22Rv1 (cell line): ENCODE measurements at regions not wholly inside any gene's neighbourhood (a gene's known extent, or its start where the extent isn't known, plus 50 kb on each side); places are given as distances from the start of the nearest gene placed in this dataset.

Source experiments
- H3K27ac ChIP-seq: fragments of 450-650 bp; 2 replicates; pipeline ENCODE4 v1.5.1; 2017
- ZFX ChIP-seq: fragments of 450-650 bp; IDR thresholded peaks from 2 replicates; pipeline ENCODE4 v1.6.1; 2017; ENCODE audit warnings: antibody characterized with exemption, borderline replicate concordance
- TF ChIP-seq, protein P1 (sequence below): fragments of 450-650 bp; IDR thresholded peaks from 2 replicates; pipeline ENCODE4 v1.5.1; 2017; ENCODE audit warnings: mild to moderate bottlenecking

GRCh38 chr4:100970414-100970813 is 376.9 kb downstream of the PPP3CA start:
- no peak overlapping the region for H3K27ac ChIP-seq
- no peak for TF ChIP-seq ZFX
- TF ChIP-seq, protein P1, sequence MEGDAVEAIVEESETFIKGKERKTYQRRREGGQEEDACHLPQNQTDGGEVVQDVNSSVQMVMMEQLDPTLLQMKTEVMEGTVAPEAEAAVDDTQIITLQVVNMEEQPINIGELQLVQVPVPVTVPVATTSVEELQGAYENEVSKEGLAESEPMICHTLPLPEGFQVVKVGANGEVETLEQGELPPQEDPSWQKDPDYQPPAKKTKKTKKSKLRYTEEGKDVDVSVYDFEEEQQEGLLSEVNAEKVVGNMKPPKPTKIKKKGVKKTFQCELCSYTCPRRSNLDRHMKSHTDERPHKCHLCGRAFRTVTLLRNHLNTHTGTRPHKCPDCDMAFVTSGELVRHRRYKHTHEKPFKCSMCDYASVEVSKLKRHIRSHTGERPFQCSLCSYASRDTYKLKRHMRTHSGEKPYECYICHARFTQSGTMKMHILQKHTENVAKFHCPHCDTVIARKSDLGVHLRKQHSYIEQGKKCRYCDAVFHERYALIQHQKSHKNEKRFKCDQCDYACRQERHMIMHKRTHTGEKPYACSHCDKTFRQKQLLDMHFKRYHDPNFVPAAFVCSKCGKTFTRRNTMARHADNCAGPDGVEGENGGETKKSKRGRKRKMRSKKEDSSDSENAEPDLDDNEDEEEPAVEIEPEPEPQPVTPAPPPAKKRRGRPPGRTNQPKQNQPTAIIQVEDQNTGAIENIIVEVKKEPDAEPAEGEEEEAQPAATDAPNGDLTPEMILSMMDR, result no peak

- no peak overlapping the region for H3K27ac ChIP-seq
- TF ChIP-seq, protein P1, result no peak
- TF ChIP-seq ZFX, result no peak
These were observed 377.4 kb downstream of the PPP3CA start for GRCh38 chr4:100969925-100970324.

DNA sequence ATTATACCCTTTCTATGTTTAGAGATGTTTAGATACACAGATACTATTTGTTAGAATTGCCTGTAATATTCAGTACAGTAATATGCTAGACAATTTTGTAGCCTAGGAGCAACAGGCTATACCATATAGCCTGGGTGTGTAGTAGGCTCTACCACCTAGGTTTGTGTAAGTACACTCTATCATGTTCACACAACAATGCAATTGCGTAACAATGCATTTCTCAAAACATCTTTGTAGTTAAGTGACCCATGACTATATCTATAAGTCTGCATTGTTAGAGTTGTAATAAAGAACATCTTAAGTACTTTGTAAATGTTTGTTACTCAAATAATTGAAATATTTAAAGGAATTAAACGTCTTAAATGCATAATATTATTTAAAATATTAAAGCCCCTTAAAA is 379.3 kb downstream of the PPP3CA start:
- no peak overlapping the region for H3K27ac ChIP-seq
- TF ChIP-seq, protein P1, result no peak
- no peak for TF ChIP-seq ZFX

- no peak overlapping the region for H3K27ac ChIP-seq
- TF ChIP-seq, protein P1, result no peak
These were observed 383.7 kb downstream of the PPP3CA start for GRCh38 chr4:100963627-100964026.

GRCh38 chr4:100962698-100963097 is 384.6 kb downstream of the PPP3CA start:
- H3K27ac ChIP-seq, result no peak overlapping the region
- TF ChIP-seq, protein P1, result no peak
- no peak for TF ChIP-seq ZFX

DNA sequence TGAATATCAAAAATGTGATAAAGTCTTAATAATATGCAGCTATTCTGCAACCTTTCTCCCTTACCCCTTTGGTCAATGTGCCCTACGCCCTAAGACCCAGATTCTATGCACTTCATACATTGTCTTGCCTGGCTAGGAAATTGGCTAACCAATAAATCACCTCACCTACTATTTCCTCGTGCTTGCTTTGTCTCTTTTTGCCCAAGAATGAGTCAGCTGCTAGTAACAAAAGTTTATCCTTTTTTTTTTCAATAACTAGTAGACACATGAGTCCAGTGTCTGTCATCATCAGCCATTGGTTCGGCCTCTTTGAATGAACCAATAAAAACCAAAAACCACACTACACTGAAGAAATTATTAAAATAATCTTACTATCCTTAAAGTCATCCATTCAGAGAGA is 387.1 kb downstream of the PPP3CA start:
- TF ChIP-seq ZFX, result no peak
- TF ChIP-seq, protein P1, result no peak
- H3K27ac ChIP-seq, result no peak overlapping the region

DNA sequence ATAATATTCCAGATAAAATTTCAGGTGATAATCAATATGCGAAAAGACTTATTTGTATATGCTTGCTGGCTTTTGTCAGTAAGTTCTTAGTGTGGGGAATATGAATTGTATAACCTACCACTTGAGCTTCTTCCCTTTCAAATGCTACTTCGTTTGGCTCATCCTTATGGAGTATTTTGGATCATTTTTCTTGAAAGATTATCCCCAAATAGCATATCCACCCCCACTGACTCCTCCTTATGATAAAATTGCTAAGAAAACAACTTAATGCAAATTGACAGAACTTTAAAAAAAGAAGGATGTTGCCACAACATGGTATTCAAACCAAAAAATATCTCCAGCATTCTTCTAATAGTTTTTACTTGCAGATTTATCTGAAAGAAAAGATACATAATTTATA is 393.3 kb downstream of the PPP3CA start:
- TF ChIP-seq, protein P1, result no peak
- TF ChIP-seq ZFX, result no peak

More for the DNA sequence above, 393.3 kb downstream of the PPP3CA start:
- no peak overlapping the region for H3K27ac ChIP-seq
